Inflammatory macrophage treated with lipopolysaccharide for 4 hours (primary cell): ENCODE measurements at regions not wholly inside any gene's neighbourhood (a gene's known extent, or its start where the extent isn't known, plus 50 kb on each side); places are given as distances from the start of the nearest gene placed in this dataset.
"Not testable (repeated sequence)": the region's sequence is repeated elsewhere in the genome, so short reads cannot be mapped to it uniquely, and the experiment has no call there.

ENCODE experiments used
- DNase-seq: peaks from one replicate; pipeline ENCODE4 v3.0.0-alpha.2; 2020

- no peak for DNase-seq
These were observed 110.4 kb downstream of the RAMP3 start for GRCh38 chr7:45268013-45268412.

DNA sequence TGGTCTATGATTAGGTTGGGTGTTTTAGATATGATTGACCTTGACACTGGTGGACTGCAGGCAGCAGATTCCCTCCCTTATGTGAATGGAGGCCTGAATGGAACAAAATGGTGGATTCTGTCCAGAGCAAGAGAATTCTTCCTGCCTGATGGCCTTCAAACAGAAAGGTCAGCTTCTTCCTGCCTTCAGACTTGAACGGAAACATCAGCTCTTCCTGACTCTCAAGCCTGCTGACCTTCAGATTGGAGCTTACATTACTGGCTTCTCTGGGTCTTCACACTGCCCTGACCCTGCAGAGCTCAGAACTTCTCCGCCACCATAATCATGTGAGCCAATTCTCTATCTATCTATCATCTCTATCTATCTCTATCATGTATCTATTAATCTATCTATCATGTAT lies 111.6 kb downstream of the RAMP3 start:
- no peak for DNase-seq

DNA sequence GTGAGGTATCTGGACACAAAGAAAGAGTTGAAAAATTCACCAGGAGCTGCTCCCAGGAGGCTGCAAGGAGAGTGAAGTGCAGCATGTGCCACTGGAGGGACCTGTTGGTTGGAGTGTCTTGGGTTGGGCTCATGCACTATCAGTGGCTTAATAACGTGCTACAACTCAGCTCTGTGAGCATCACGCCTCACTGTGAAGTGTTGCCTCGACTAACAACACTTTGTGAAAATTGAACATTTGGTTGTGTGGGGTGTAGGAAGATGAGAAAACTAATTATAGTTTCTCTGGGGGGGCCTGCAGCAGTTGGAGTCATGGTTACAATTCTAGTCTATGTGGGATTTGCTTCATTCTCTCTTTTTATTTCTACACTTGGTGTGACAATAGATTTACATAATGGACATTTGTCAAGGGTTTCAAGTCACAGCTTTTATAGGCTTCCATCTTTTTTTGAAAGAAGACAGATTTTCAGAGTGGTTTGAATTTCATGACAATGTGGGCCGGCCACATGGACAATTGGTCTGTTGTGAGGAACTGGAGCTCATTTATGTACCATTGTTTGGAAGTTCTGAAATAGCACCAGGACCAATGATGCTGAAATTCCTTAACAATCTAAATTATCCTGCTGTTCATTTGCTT lies 121.3 kb downstream of the RAMP3 start:
- DNase-seq = no peak

- not testable (repeated sequence) for DNase-seq
These were observed 132.0 kb downstream of the RAMP3 start for GRCh38 chr7:45289611-45290010.

- no peak for DNase-seq
These were observed 133.3 kb downstream of the RAMP3 start for GRCh38 chr7:45290880-45291279.

DNA sequence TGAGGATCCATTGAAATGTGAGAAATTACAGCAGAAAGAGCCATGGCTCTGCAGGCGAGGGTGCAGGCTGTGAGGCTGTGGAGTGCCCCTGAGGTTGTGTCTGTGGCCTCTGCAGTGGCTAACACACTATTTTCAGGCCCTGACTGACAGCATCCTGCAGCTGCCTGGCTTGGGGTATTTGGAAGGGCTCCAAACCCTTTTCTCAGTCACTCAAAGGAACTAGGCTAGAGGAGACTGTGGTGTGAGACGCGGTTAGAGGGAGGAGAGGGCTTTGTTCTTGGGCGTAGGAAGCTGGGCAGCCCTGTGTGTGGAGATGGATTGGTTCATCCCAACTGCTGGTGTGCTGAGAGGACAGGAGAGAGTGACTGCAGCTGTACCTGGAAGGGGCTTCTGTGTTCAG lies 134.9 kb downstream of the RAMP3 start:
- DNase-seq = no peak

GRCh38 chr7:45293295-45293942 lies 135.8 kb downstream of the RAMP3 start:
- no peak for DNase-seq

- DNase-seq = no peak
These were observed 137.0 kb downstream of the RAMP3 start for GRCh38 chr7:45294559-45294958.

DNA sequence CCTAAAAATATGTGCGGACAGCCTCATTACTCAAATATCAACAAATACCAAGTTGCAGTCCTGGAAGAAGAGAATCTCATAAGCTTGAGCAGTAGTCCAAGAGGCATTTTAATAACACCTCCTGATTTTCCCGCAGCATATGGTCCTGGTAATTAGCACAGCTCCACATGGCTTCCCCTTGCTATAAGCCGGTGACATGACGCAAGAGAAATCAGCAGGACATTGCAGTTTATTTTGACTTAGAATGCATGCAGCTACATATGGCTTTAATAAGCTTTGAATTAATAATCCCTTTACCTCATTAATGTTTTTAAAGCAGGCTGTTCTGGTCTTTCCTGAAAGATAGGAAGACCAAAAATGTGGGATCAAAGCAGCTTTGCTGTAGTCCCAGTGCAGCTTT lies 137.6 kb downstream of the RAMP3 start:
- no peak for DNase-seq

DNA sequence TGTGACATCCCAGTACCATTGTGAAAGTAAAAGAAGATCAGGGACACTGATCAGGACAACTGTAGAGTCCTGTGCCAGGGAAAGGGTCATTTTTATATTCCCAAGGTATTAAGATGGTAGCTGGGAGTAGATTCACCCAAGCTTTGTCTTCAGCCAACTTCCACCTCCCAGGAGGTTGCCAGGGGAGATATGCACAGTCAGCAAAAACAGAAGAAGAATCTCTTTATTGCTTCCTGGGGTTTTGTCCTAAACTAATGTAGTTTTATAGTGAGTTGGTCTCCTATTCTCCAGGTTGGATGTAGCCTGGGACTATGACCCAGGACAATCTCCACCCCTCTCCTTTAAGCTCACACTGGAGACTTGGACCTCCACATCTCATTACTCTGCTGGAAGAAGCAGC lies 139.2 kb downstream of the RAMP3 start:
- no peak for DNase-seq

- DNase-seq = no peak
These were observed 149.2 kb downstream of the RAMP3 start for GRCh38 chr7:45306752-45307305.

GRCh38 chr7:45311597-45311996 lies 154.0 kb downstream of the RAMP3 start:
- DNase-seq = no peak

DNA sequence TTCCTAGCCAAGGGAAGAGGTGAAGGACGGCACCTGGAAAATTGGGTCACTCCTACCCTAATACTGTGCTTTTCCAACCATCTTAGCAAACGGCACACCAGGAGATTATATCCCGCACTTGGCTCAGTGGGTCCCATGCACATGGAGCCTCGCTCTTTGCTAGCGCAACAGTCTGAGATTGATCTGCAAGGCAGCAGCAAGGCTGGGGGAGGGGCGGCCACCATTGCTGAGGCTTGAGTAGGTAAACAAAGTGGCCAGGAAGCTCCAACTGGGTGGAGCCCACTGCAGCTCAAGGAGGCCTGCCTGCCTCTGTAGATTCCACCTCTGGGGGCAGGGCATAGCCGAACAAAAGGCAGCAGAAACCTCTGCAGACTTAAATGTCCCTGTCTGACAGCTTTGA lies 157.9 kb downstream of the RAMP3 start:
- not testable (repeated sequence) for DNase-seq

GRCh38 chr7:45324683-45325237 lies 167.2 kb downstream of the RAMP3 start:
- no peak for DNase-seq

- no peak for DNase-seq
These were observed 167.8 kb downstream of the RAMP3 start for GRCh38 chr7:45325378-45325777.

DNA sequence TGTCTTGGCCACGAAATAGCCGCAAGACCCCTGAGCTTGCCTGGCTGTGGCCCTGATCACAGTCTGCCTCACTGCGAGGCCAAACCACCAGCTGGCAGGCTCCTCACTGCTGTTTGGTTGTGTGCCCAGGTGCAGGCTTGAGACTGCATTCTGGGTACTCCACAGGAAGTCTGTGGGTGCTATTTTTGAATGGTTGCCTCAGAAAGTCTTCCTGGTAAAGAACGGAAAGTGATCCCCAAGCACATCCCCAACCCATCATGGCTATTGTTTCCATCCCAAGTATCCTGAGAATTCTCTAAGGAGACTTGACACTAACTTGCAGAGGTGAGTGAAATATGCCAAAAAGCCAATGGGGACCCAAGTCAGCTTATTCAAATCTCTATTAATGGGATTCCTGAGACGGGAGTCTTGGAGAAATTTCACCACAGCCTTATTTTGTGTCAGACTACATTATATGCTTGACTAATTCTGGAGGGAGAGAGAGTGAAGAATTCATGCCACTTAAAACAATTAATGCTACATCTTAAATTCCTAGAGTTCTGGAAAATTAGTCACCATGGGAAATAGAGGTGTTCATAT lies 170.9 kb downstream of the RAMP3 start:
- no peak for DNase-seq

GRCh38 chr7:45331563-45331962 lies 174.0 kb downstream of the RAMP3 start:
- DNase-seq = no peak

DNA sequence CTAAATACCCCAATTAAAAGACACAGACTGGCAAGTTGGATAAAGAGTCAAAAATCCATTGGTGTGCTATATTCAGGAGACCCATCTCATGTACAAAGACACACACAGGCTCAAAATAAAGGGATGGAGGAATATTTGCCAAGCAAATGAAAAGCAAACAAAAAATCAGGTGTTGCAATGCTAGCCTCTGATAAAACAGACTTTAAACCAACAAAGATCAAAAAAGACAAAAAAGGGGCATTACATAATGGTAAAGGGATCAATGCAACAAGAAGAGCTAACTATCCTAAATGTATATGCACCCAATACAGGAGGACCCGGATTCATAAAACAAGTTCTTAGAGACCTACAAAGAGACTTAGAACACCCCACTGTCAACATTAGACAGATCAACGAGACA lies 177.4 kb downstream of the RAMP3 start:
- not testable (repeated sequence) for DNase-seq

DNA sequence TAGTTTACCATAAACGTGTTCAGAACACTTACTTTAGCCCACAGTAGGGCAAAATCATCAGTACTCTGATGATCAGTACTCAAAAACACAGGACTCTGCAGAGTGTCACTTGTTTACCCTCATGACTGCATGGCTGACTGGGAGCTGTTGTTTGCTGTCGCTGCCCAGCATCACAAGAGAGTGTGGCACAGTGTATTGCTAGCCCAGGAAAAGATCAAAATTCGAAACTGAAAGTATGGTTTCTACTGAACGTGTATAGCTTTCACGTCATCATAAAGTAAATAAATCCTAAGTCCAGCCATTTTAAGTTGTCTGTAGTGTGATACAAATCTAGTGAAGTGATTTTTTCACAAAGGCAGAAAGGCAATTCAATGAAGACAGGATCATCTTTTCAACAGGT lies 184.6 kb downstream of the RAMP3 start:
- no peak for DNase-seq

GRCh38 chr7:45343746-45344145 lies 186.2 kb downstream of the RAMP3 start:
- DNase-seq = no peak

DNA sequence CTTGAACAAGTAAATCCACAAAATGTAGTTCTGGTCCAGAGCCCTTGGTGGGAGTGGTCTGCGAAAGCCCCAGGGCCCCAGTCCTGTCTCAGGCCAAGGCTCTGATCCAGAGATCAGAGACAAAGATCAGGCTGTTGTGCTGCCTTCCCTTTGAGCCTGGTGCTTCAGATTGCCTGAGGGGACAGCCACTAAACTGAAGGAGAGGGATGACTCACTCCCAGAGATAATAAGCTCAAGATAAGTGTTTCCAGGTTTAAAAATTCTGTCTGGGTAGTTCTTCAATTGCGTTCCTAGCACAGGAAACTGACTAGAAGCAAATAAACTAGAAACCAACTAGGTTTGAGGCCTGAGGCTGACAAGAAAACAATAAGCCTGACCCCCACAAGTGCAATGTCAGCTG lies 190.2 kb downstream of the RAMP3 start:
- DNase-seq = no peak

DNA sequence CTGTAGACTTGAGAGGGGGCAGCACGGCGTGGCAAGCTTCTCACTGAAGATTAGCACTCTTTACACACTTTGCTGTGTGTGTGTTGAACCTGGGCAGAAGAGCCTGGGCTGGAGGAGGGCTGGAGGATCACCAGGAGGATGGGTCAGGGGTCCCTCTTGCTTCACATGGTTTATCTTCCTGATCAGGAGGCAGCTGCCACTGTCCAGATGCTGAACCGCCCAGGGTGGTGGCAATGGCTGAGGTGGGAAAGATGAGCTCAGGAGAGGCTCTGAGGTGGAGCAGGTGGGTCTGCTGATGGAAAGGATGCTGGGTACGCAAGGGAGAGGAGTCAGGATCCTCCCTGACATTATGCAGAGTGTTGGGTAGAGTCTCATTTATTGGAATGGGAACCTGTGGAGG lies 191.5 kb downstream of the RAMP3 start:
- DNase-seq = no peak

- no peak for DNase-seq
These were observed 193.3 kb downstream of the RAMP3 start for GRCh38 chr7:45350896-45351295.

DNA sequence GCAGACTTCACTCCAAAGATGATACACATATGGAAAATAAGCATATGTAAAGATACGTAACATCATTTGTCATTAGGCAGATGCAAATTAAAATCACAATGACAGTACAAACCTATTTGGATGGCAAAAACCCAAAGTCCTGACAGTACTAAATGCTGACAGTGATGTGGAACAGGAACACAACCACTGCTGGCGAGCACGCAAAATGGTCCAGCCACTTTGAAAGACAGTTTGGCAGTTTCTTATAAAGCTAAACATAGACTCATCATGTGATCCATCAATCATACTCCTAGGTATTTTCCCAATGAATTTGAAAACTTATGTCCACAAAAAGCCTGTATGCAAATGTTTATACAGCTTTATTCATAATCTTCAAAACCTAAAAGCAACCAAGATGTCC lies 200.7 kb downstream of the RAMP3 start:
- DNase-seq = no peak
